Esophagus squamous epithelium (tissue), 5 donors: ENCODE measurements at regions not wholly inside any gene's neighbourhood (a gene's known extent, or its start where the extent isn't known, plus 50 kb on each side); places are given as distances from the start of the nearest gene placed in this dataset.

Source experiments
- DNase-seq: peaks from one replicate; lab custom pipeline; 2025; lab: John Stamatoyannopoulos, UW
- H3K27ac ChIP-seq, 4 donors: fragments of 200-600 bp; sonication (generic); one replicate each; pipeline ENCODE4 v1.5.1; 2016 to 2019; ENCODE audit warnings: mild to moderate bottlenecking in 1 of 4
- H3K27me3 ChIP-seq, 4 donors: fragments of 200-600 bp; sonication (generic); 1 replicate in 3 of 4; 2 replicates in 1 of 4; pipeline versions ENCODE4 v1.5.1 to v1.6.0; 2017 to 2021; ENCODE audit warnings: antibody characterized with exemption in 1 of 4
- H3K36me3 ChIP-seq, 3 donors: fragments of 200-600 bp; sonication (generic); one replicate each; pipeline ENCODE4 v1.5.1; 2016 to 2019
- H3K4me1 ChIP-seq, 3 donors: fragments of 200-600 bp; sonication (generic); one replicate each; pipeline ENCODE4 v1.5.1; 2017 to 2019
- H3K4me3 ChIP-seq, 4 donors: fragments of 200-600 bp; sonication (generic); 1 replicate in 3 of 4; 2 replicates in 1 of 4; pipeline ENCODE4 v1.5.1; 2016 to 2019; ENCODE audit warnings: mild to moderate bottlenecking in 2 of 4, moderate library complexity in 1 of 4
- H3K9me3 ChIP-seq, 3 donors: fragments of 200-600 bp; sonication (generic); one replicate each; pipeline ENCODE4 v1.5.1; 2016 to 2019
- CTCF ChIP-seq, 6 experiments: fragments of 450-650 bp in 4 of 6; fragments of 200-600 bp in 2 of 6; sonication (generic) in 2 of 6; IDR thresholded peaks; one replicate each; pipeline ENCODE4 v1.5.1; 2016 to 2019; ENCODE audit warnings: antibody characterized with exemption in 6 of 6, mild to moderate bottlenecking in 4 of 6, moderate library complexity in 4 of 6
- POLR2A ChIP-seq, 4 donors: fragments of 450-650 bp; IDR thresholded peaks; one replicate each; pipeline ENCODE4 v1.6.1; 2017; ENCODE audit warnings: antibody characterized with exemption in 4 of 4, mild to moderate bottlenecking in 4 of 4, moderate library complexity in 3 of 4
- WGBS, 2 donors: methylation state at CpG; one replicate each; pipeline ENCODE4 v1.1.5; 2018; 5-methylcytosine and 5-hydroxymethylcytosine counted together
- intact Hi-C: fragments of 100-400 bp; cut with DNase I; formaldehyde crosslinking; loops from one replicate; pipeline ENCODE4 v1.15.0; 2022
- donor health status: DM: yes; HTN: yes; CAD: no.

DNA sequence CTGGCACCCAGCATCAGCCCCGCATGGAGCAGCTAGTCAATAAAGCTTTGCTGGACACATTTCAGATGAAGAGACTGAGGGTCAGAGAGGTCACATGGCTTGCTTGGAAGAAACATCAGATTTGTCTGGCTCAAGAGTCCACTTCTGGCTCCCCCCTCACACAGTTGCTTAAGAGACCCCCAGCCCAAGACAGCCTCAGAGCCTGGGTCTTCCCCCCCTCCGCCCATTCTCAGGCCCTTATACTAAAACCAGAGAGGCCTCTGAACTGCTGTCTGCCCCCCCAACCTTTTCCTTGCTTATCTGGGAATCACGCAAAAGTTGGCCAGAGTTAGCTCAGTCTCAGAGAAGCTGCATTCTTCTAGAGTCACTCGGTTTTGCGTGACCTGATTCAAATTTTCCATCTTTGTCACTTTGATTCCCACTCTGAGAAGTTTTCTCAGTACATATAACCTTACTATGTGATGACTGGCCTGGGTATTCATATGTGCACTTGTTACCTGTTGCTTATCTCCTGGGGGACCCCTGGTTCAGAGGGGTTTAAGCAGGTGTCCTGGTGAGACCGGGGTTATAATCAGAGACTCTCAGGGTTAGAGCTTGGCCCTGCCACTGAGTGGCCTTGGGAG lies 145.4 kb upstream of the IER5L start:
- 52 to 67% methylated on average over 4 to 5 of the region's 6 CpGs for WGBS, 2 donors
- peaks cover 29 to 75% (median 38%) of the 10 kb centered on the region in 3 donors for H3K4me1 ChIP-seq

GRCh38 chr9:129322641-129323375 lies 144.7 kb upstream of the IER5L start:
- Histone ChIP-seq H3K27ac (peak overlapping the region in 3 of 4 donors; percentile 59 to 89 (median 81)), H3K4me1 (peaks cover 25 to 75% (median 39%) of the 10 kb centered on the region in 3 donors)

More for the DNA sequence above, 145.4 kb upstream of the IER5L start:
- Histone ChIP-seq H3K27ac (peak overlapping the region in 3 of 4 donors; percentile 59 to 89 (median 81)), H3K27me3 (no peaks in the 10 kb centered on the region), H3K9me3 (no peaks in the 10 kb centered on the region), H3K36me3 (no peaks in the 10 kb centered on the region), H3K4me3 (no peak overlapping the region)
- intact Hi-C loops, result no loop called here
- TF ChIP-seq POLR2A (IDR thresholded peaks at IDR 0.05), result no peak
- TF ChIP-seq CTCF (IDR thresholded peaks at IDR 0.05), result no peak
- no peak for DNase-seq

GRCh38 chr9:129322022-129322621 lies 144.1 kb upstream of the IER5L start:
- TF ChIP-seq CTCF (IDR thresholded peaks at IDR 0.05) (no peak), POLR2A (IDR thresholded peaks at IDR 0.05) (no peak)
- 95% methylated on average over 4 of the region's 7 CpGs; no CpG with 5 or more reads in 1 of the 2 donors for WGBS, 2 donors
- no peak for DNase-seq
- Histone ChIP-seq H3K9me3 (no peaks in the 10 kb centered on the region), H3K36me3 (no peaks in the 10 kb centered on the region), H3K4me1 (peaks cover 25 to 75% (median 42%) of the 10 kb centered on the region in 3 donors), H3K27ac (peak overlapping the region; percentile 77 to 89 (median 85)), H3K4me3 (peak overlapping the region in 2 of 4 donors; percentile 48 to 59), H3K27me3 (no peaks in the 10 kb centered on the region)
- intact Hi-C loops, result no loop called here

More at GRCh38 chr9:129322641-129323375, 144.7 kb upstream of the IER5L start:
- no peaks in the 10 kb centered on the region for H3K36me3 ChIP-seq
- WGBS, 2 donors, result 83 to 88% methylated on average over 15 to 16 of the region's 17 CpGs
- no peaks in the 10 kb centered on the region for H3K9me3 ChIP-seq
- no peaks in the 10 kb centered on the region for H3K27me3 ChIP-seq
- intact Hi-C loops, result no loop called here
- no peak for DNase-seq
- TF ChIP-seq POLR2A (IDR thresholded peaks at IDR 0.05), result no peak
- TF ChIP-seq CTCF (IDR thresholded peaks at IDR 0.05), result no peak
- no peak overlapping the region for H3K4me3 ChIP-seq

- TF ChIP-seq CTCF (IDR thresholded peaks at IDR 0.05) (no peak), POLR2A (IDR thresholded peaks at IDR 0.05) (no peak)
Observed at GRCh38 chr9:129321286-129322021, 143.4 kb upstream of the IER5L start.

More at GRCh38 chr9:129321286-129322021, 143.4 kb upstream of the IER5L start:
- peak overlapping the region; percentile 77 to 89 (median 85) for H3K27ac ChIP-seq
- no peaks in the 10 kb centered on the region for H3K36me3 ChIP-seq
- H3K27me3 ChIP-seq, result no peaks in the 10 kb centered on the region
- no peaks in the 10 kb centered on the region for H3K9me3 ChIP-seq
- DNase-seq, result no peak
- 79 to 86% methylated on average over 16 to 17 of the region's 20 CpGs for WGBS, 2 donors
- intact Hi-C loops, result no loop called here
- H3K4me3 ChIP-seq, result peak overlapping the region; percentile 22 to 59 (median 42)
- peaks cover 25 to 75% (median 39%) of the 10 kb centered on the region in 3 donors for H3K4me1 ChIP-seq
